Neural cell (in vitro differentiated cells): ENCODE measurements at regions not wholly inside any gene's neighbourhood (a gene's known extent, or its start where the extent isn't known, plus 50 kb on each side); places are given as distances from the start of the nearest gene placed in this dataset.

Source experiments
- H2AFZ ChIP-seq: fragments of 200-600, 300-800 bp; sonication (generic), shearing (Covaris generic); 2 replicates; pipeline ENCODE4 v1.6.0; 2014; ENCODE audit warnings: low read depth, mild to moderate bottlenecking, antibody characterized with exemption, low read length, moderate library complexity
- H3F3A ChIP-seq: fragments of 200-600 bp; shearing (Covaris generic); 2 replicates; pipeline ENCODE4 v1.6.1; 2016; ENCODE audit warnings: mild to moderate bottlenecking, moderate library complexity, mixed read lengths, antibody characterized with exemption, low read length; ENCODE audit not compliant: insufficient read depth, poor library complexity, severe bottlenecking
- H3K27ac ChIP-seq: fragments of 200-600, 300-800 bp; sonication (generic), shearing (Covaris generic); 2 replicates; pipeline ENCODE4 v1.5.1; 2014; ENCODE audit warnings: mild to moderate bottlenecking, low read length, moderate library complexity
- H3K27me3 ChIP-seq: fragments of 300-800, 200-600 bp; sonication (generic), shearing (Covaris generic); 2 replicates; pipeline ENCODE4 v1.6.0; 2014; ENCODE audit warnings: mild to moderate bottlenecking, low read depth, low read length, moderate library complexity; ENCODE audit not compliant: insufficient read depth
- H3K36me3 ChIP-seq: fragments of 300-800, 200-600 bp; sonication (generic), shearing (Covaris generic); 2 replicates; pipeline ENCODE4 v1.5.1; 2014; ENCODE audit warnings: mild to moderate bottlenecking, antibody characterized with exemption, low read length, moderate library complexity; ENCODE audit not compliant: insufficient read depth
- H3K4me2 ChIP-seq: fragments of 300-800, 200-600 bp; sonication (generic), shearing (Covaris generic); 2 replicates; pipeline ENCODE4 v1.6.0; 2014; ENCODE audit warnings: mild to moderate bottlenecking, low read length
- H3K4me3 ChIP-seq: fragments of 300-800, 200-600 bp; sonication (generic), shearing (Covaris generic); 2 replicates; pipeline ENCODE4 v1.5.1; 2014; ENCODE audit warnings: mild to moderate bottlenecking, low read length, moderate library complexity
- H3K79me2 ChIP-seq: fragments of 200-600 bp; shearing (Covaris generic); replicated peaks from 2 replicates; pipeline ENCODE4 v1.6.0; 2014; ENCODE audit warnings: mild to moderate bottlenecking, low read length, moderate library complexity; ENCODE audit not compliant: insufficient read depth
- H3K9ac ChIP-seq: fragments of 300-800, 200-600 bp; sonication (generic), shearing (Covaris generic); 2 replicates; pipeline ENCODE4 v1.6.1; 2016; ENCODE audit warnings: mild to moderate bottlenecking, low read length, mixed read lengths
- H3K9me2 ChIP-seq: fragments of 200-600 bp; shearing (Covaris generic); 2 replicates; pipeline ENCODE4 v1.6.1; 2016; ENCODE audit warnings: mild to moderate bottlenecking, low read length, mixed read lengths; ENCODE audit not compliant: insufficient read depth
- H3K9me3 ChIP-seq: fragments of 200-600, 300-800 bp; sonication (generic), shearing (Covaris generic); 2 replicates; pipeline ENCODE4 v1.6.1; 2016; ENCODE audit warnings: mild to moderate bottlenecking, mixed run types, low read length, moderate library complexity, mixed read lengths
- H4K20me1 ChIP-seq: fragments of 200-600 bp; shearing (Covaris generic); 2 replicates; pipeline ENCODE4 v1.6.1; 2016; ENCODE audit warnings: mild to moderate bottlenecking, mixed run types; ENCODE audit not compliant: insufficient read depth
- CTCF ChIP-seq: fragments of 450-650 bp; IDR thresholded peaks from 2 replicates; pipeline ENCODE4 v1.5.1; 2014; ENCODE audit warnings: antibody characterized with exemption, mild to moderate bottlenecking, moderate library complexity; ENCODE audit not compliant: poor library complexity, severe bottlenecking
- EP300 ChIP-seq: fragments of 450-650 bp; conservative IDR thresholded peaks from 2 replicates; pipeline ENCODE4 v1.6.1; 2014; ENCODE audit warnings: antibody characterized with exemption, mild to moderate bottlenecking, moderate library complexity; ENCODE audit not compliant: poor library complexity, severe bottlenecking
- EZH2 ChIP-seq: fragments of 200-600, 300-800 bp; shearing (Covaris generic), sonication (generic); IDR thresholded peaks from 2 replicates; pipeline ENCODE4 v1.6.1; 2014; ENCODE audit warnings: antibody characterized with exemption, low read length, borderline replicate concordance, mild to moderate bottlenecking; ENCODE audit not compliant: insufficient read depth, poor library complexity, severe bottlenecking
- MXI1 ChIP-seq: fragments of 450-650 bp; conservative IDR thresholded peaks from 2 replicates; pipeline ENCODE4 v1.6.1; 2014; ENCODE audit warnings: antibody characterized with exemption, mild to moderate bottlenecking; ENCODE audit not compliant: poor library complexity, severe bottlenecking
- POLR2AphosphoS5 ChIP-seq: IDR thresholded peaks from 2 replicates; pipeline ENCODE4 v1.6.1; 2012
- RAD21 ChIP-seq: fragments of 450-650 bp; conservative IDR thresholded peaks from 2 replicates; pipeline ENCODE4 v1.6.1; 2014; ENCODE audit warnings: antibody characterized with exemption, mild to moderate bottlenecking, moderate library complexity
- SMC3 ChIP-seq: fragments of 450-650 bp; conservative IDR thresholded peaks from 2 replicates; pipeline ENCODE4 v1.6.1; 2014; ENCODE audit warnings: antibody characterized with exemption, mild to moderate bottlenecking, moderate library complexity; ENCODE audit not compliant: poor library complexity
- TAF1 ChIP-seq: IDR thresholded peaks from 2 replicates; pipeline ENCODE4 v1.6.1; 2012; ENCODE audit warnings: low read depth
- TF ChIP-seq, protein P1 (sequence below): IDR thresholded peaks from 2 replicates; pipeline ENCODE4 v1.6.1; 2012; ENCODE audit warnings: borderline replicate concordance

- Histone ChIP-seq H3K27ac (no peak overlapping the region), H3K4me3 (no peak overlapping the region), H3K36me3 (no peaks in the 10 kb centered on the region), H3K9me3 (no peaks in the 10 kb centered on the region), H2AFZ (no peak overlapping the region), H3K4me2 (no peak overlapping the region), H3K9me2 (no peaks in the 10 kb centered on the region), H3K79me2 (no peaks in the 10 kb centered on the region), H3K9ac (no peak overlapping the region), H4K20me1 (no peaks in the 10 kb centered on the region), H3K27me3 (no peaks in the 10 kb centered on the region), H3F3A (no peaks in the 10 kb centered on the region)
- TF ChIP-seq EP300 (no peak), SMC3 (no peak), RAD21 (no peak), CTCF (no peak), POLR2AphosphoS5 (no peak), EZH2 (no peak), MXI1 (no peak), TAF1 (no peak)
- TF ChIP-seq, protein P1, sequence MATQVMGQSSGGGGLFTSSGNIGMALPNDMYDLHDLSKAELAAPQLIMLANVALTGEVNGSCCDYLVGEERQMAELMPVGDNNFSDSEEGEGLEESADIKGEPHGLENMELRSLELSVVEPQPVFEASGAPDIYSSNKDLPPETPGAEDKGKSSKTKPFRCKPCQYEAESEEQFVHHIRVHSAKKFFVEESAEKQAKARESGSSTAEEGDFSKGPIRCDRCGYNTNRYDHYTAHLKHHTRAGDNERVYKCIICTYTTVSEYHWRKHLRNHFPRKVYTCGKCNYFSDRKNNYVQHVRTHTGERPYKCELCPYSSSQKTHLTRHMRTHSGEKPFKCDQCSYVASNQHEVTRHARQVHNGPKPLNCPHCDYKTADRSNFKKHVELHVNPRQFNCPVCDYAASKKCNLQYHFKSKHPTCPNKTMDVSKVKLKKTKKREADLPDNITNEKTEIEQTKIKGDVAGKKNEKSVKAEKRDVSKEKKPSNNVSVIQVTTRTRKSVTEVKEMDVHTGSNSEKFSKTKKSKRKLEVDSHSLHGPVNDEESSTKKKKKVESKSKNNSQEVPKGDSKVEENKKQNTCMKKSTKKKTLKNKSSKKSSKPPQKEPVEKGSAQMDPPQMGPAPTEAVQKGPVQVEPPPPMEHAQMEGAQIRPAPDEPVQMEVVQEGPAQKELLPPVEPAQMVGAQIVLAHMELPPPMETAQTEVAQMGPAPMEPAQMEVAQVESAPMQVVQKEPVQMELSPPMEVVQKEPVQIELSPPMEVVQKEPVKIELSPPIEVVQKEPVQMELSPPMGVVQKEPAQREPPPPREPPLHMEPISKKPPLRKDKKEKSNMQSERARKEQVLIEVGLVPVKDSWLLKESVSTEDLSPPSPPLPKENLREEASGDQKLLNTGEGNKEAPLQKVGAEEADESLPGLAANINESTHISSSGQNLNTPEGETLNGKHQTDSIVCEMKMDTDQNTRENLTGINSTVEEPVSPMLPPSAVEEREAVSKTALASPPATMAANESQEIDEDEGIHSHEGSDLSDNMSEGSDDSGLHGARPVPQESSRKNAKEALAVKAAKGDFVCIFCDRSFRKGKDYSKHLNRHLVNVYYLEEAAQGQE: no peak
Measured at GRCh38 chr2:147614979-147615470, 229.8 kb upstream of the ACVR2A start.

DNA sequence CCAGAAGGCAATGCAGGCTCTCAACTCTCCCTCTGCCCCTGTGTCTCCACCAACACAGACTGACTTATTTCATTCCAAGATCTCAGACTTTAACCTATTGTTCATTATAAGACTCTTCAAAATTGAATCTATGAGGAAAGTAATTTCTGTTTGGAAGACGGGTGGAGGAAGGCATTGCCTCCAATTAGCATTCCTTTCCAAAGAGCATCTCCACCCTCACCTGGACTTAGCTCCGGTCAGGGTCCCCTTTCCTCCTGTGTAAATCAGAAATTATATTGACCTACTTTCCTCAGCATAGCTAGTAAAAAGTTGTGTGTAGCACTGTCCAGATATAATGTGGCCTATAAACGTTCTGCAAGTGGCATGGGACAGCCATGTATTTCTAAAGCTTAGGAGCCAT, 230.4 kb upstream of the ACVR2A start:
- Histone ChIP-seq H3K27me3 (no peaks in the 10 kb centered on the region), H3K36me3 (no peaks in the 10 kb centered on the region), H3K27ac (no peak overlapping the region), H3K9ac (no peak overlapping the region), H3K4me3 (no peak overlapping the region), H2AFZ (no peak overlapping the region), H3K4me2 (no peak overlapping the region), H4K20me1 (no peaks in the 10 kb centered on the region), H3K9me2 (no peaks in the 10 kb centered on the region), H3F3A (no peaks in the 10 kb centered on the region), H3K9me3 (no peaks in the 10 kb centered on the region), H3K79me2 (no peaks in the 10 kb centered on the region)
- no peak for TF ChIP-seq POLR2AphosphoS5
- TF ChIP-seq TAF1: no peak
- no peak for TF ChIP-seq EP300
